ENCODE measurements at regions not wholly inside any gene's neighbourhood (a gene's known extent, or its start where the extent isn't known, plus 50 kb on each side); places are given as distances from the start of the nearest gene placed in this dataset.

DNA sequence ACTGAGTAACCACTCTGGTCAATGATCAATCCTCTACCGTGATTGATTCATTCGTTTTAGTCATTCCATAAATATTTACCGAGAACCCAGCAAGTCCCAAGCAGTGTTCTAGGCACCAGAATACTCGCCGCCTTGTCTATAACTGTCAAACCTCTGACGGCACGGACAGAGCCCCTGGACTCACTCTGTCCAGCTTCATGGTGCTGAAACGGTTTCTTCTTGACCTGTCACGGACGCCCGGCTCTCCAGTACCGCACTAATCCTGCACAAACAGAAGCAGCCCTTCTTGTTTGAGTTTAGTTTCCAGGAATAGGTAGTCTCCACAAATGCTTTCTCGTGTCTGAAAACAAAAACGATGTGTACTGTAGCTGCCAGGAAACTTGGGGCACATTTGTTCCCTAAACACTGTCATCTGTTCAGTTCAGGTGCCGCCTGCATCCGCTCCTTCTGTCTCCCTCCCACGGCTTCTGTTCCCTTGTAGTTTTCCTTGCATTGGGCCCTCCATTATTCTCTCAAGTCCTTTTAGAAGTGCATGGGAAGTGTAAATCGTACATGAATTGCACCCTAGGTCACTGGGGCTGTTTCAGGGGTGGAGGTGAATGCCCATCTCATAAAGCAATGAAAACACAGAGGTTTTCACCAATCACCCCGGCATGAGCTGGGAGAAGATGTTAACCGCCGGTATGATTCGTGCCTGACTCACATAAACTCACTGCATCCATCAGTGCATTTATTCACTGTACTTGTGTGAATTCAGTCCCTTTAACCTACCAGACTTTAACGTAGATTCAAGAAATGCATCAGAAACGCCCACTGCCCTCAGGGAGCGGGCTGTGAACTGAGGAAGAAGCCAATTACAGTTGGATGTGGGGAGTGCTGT is 209.3 kb upstream of the CDH4 start:
- no peak for FAIRE-seq

DNA sequence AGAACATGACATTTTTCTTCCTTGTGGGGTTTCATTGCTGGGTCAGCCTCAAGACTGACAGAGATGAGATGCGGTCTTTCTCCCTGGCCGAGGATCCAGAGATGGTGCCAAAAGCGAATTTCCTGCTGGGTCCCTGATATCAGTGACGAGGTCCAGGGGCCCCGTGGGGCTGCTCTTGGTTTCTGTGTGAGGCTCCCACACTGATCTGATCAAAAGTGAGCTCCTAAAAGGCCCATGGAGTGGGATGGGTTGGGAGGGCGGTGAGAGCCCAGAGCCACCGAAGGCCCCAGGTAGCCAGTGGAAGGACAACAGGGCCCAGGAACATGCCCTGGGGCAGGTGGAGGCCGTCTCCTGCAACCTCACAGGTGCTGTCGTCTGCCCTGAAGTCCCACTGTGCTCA is 208.4 kb upstream of the CDH4 start:
- no peak for FAIRE-seq

DNA sequence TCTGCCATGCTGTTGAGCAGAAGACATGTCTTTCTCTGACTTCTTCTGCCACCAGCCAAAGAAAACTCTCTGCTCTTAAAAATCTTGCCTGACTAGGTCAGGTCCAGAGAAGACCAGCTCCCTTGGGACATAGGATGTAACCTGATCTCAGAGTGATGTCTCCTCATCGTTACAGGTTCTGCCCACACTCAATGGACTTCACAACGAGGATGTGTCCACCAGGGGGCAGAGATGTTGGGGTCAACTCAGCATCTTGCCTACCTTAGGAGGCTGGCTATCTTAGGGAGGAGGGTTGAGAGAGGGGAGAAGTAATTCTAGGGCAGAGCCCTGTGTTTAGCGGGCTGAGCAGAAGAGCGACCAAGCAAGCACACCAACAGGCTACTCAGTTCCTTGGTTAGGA is 207.6 kb upstream of the CDH4 start:
- FAIRE-seq, result no peak

DNA sequence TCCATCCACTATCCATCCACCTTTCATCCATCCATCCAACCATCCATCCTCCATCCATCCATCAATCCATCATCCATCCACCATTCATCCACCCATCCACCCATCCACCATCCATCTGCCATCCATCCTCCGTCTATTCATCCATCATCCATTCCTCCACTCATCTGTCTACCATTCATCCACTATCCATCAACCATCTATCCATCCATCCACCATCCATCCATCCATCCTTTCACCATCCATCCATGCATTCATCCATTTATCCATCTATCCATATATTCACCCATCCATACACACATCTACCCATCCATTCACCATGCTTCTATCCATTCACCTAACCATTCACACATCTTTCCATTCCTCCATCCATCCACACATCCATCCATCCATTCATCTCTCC is 207.0 kb upstream of the CDH4 start:
- FAIRE-seq, result no peak

DNA sequence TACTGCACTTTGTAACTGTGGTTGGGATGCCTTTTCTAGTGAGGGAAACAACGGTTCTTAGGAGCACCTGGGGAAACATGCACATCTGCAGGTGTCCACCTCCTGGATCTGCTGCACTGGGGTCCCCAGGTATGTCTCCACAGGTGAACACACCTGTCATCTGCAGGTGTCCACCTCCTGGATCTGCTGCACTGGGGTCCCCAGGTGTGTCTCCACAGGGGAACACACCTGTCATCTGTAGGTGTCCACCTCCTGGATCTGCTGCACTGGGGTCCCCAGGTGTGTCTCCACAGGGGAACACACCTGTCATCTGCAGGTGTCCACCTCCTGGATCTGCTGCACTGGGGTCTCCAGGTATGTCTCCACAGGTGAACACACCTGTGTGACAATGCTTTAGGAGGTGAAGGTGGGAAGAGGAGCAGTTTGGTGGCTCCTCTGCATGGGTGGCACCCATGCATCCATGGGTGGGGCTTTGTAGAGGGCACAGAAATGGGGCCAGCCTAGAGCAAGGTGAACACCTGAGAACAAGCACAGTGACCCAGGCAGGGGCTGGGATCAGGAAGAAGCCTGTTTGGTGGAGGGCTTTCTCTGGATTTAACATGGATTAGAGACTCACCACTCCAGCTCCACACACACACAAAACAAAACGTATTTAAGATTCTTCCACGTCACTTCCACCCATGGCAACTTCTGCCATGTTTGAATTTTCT is 206.0 kb upstream of the CDH4 start:
- no peak for FAIRE-seq

DNA sequence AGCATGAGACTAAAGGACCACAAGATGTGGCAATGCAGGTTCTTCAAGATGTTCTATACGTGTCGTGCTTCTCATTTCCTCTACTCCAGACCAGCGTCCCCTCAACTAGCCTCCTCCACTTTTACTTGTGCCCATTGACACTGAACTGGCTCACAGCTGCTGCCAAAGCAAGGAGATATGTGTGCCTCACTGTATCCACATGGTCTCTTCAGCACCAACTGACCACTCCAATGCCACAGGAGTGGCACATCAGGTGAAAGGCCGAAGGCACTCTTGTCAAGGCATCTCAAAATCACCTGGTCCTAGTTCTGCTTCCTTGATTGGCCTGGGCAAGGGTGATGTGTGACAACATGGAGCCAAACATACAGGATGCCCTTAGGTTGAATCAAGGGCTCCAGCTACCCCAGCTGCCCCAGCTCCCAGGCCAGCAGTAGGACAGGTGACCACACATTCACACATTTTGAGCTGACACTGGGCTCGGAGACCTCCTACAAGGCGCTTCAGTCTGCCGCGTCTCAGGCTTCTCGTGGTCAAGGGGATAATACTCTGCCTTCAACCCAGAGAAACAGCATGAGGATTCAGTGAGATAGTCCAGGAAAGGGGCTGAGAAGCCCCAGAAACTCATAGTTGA is 205.2 kb upstream of the CDH4 start:
- no peak for FAIRE-seq

DNA sequence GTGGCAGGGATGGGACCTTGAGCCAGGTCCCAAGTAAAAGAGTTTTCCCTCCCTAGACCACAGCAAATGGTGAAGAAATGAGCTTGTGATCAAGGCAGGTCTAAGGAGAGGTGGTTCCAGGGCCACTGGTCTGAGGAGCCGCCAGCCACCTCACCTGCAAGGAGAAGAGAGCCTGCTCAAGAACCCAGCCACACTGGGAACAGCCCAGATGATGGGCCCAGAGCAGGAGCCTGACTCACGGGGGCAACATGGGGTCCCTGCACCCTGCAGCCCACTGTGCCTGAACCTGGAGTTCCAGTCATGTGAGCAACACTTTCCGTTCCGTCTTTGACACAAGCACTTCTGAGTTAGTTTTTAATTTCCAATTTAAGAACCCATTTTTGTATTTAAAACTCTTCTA is 204.5 kb upstream of the CDH4 start:
- no peak for FAIRE-seq

DNA sequence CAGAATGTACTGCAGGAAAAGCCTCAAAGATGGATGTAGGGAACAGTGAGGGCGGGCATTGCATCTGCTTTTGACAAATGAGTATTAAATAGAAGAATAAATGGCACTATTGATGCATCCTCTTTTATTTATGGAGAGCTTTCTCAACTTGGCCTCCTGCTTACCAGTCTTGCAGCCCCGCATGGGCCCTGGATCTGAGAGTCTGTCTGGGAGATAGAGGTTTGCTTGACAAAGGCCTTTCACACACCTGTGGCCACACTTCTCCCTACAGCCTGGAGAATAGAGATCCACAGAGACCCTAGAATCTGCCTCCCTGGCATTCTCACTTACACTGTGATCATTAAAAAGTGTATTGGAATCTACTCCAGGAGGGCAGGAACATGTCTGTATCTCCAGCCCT is 203.8 kb upstream of the CDH4 start:
- no peak for FAIRE-seq

DNA sequence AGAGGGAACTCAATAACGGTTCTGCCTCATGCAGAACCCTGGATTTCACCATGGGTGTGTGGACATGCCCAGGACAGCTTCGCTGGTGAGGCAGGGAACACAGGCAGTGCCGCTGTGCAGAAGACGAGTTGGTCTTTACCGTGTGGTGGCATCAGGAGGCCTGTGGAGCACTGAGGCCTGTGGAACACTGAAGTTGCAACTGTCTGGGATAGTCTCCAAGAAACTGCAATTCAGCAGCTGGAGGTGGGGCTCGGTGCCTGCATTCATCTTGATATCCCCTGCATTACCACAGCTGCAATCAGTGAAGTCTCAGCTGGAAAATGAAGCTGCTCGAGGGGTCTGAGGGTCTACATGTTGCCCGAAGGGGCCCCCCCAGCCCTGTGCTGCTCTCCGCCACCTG is 202.4 kb upstream of the CDH4 start:
- FAIRE-seq, result no peak

DNA sequence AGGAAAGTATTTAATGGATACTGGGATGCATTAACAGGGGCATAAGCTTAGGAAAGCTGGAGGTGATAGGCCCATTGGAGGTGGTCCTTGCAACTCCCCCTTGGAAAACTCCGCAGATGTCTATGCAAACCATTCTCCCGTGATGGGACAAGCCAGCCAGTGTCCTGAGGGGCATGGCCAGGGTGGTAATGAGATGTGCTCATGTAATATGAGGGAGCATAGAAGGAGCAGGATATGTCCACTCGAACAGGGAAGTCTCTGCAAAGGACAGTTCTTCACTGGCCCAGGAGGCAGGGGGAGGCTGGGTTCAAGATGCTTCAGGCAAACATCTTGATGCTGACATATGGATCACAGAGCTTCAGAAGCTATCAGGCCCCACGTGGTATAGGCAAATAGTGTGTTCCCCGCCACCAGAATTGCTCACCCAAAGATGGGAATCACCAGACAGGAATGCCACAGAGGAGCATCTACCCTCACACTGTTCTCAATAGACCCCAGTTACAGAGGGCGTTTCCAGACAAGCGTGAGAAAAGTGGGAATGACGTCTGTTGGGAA is 201.6 kb upstream of the CDH4 start:
- no peak for FAIRE-seq

DNA sequence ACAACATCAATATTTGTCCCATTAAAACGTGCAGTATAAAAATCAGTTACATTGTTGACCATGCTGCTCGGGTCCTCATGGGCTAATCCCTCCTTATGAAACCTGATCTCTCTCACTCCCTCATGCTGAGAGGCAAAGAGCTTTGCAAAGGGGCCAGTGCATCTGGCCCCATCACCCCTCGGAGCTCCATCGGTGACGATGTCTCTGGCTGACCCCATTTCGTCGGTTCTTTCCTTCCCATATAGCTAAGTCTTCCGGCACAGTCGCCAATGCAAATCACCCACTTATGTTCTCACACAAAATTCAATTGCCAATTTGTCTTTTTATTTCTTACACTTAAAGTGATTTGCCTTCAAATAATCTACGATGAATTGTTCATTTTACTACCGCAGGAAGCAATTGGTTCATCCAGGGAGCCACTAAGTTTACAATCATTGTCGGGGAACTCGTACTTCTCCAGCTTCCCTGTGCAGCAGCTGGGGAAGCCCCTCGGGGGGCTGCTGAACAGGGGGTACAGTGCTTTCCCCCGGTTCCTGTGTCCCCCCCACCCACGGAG is 199.8 kb upstream of the CDH4 start:
- no peak for FAIRE-seq

DNA sequence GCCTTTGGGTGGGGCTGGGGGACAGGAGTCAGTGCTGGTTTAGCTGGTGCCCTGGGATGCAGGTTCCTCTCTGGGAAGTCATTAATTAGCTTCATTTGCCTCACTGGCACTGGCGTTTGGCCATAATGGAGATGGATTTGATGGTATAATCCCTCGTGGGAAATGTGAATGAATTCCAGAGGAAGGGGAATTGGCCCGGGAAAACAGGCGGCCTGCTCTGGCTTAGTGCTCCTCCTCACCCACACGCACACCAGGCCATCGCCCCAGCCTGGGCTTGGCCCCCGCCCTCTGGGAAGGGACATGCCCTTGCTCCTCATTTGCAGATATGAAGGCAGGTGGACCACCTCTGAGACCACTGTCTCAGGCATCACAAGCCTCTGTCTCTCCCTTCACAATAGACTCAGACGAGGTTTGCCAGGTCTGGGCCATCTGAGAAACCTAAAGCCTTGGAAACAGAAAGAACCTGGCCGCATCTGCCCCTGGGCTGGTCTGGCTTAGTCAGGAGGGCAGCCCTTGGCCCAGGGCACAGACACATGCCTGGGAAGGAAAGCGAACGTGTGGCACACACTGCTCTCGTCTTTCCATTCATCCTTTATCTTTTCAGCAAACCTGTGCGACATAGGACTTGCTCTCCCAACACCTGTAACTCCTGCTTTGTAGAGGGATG is 199.2 kb upstream of the CDH4 start:
- no peak for FAIRE-seq

DNA sequence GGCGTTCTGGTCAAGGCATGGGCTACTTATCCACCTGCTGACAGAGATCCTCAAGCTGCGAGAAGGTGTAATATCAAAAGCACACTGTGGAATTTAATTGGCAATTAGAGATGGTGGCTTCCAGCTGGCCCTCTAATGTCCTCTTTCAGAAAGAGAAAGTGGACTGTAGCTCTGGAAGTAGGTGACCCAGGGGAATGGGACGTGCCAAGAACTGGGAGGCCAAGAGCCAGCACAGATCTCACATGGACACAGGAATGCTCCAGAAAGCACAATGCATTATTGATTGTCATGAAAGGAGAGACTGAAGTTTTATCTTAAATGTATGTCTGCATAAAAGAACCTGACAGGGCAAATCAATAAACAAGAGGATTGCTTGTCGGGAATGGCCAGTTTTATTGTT is 198.6 kb upstream of the CDH4 start:
- no peak for FAIRE-seq

DNA sequence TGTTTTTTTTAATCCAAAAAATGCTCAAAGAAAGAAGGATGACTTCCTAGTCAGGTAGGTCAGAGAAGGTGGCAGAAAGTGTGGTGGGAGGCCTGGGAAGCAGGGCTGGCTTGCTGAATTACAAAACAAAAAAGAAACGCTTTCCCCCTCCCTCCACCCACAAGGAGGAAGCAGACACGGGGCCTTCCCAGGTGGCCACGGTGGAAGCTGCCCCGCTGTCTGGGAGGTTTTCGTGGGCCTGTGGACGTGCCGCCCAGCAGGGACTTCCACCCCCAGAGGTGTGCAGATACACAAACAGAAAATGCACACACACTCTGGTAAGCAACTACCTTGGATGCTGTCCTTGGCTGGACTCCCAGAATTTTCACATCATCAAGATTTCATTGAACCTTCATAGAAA is 198.2 kb upstream of the CDH4 start:
- no peak for FAIRE-seq

DNA sequence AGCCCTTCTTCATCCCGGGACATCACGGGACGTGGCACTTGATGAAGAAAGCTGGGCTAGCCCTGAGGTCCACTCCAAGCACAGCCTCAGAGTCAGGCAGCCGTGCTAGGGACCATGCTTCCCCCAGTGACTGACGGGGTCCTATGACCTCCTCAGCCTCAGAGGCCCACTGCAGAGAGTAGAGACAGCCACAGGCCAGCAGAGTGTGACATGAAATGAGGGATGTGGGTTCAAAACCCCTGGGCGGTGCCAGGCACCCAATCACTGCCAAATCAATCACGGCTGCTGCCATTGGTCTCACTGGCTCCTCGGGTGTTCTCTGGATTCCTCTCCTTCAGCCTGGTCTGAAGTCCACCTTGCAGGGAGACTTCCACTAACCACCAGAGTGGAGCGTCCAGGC is 197.7 kb upstream of the CDH4 start:
- FAIRE-seq, result no peak

DNA sequence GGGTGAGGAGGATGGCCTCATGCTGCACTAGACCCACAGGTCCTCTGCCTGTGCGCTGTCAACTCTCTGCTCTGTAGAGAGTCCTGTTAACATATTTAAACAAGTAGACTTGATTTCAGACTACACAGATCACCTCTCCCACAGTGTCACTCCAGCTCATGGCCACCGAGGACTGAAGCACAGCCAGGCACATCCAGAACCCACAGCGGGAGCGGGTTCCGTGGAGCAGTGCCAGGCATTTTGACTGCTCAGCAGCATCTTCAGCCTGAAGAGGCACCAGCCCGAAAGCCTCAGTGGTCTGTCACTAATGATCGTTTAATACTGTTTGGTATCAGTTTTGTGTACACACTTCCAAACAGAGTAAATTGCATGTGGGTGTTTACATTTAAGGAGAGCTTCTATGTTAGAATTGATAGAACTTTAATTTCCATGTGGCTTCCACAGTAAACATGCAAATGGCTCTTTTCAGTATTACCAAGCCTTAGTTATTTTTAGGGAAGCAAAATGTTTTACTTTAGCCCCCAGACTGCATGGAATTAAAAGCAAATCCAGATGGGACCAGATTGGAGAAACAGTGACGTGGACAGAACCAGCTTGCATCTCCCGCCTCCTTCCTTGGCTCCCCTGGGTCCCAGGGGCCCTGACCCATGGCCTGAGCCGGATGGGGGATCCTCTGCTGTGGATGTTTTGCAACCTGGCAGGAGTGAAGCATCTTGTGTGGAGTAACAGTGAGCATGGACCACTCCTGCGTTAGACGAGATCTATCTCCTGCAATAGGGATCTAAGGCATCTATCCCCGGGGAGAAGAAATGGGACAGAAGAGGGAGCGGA is 196.7 kb upstream of the CDH4 start:
- no peak for FAIRE-seq

DNA sequence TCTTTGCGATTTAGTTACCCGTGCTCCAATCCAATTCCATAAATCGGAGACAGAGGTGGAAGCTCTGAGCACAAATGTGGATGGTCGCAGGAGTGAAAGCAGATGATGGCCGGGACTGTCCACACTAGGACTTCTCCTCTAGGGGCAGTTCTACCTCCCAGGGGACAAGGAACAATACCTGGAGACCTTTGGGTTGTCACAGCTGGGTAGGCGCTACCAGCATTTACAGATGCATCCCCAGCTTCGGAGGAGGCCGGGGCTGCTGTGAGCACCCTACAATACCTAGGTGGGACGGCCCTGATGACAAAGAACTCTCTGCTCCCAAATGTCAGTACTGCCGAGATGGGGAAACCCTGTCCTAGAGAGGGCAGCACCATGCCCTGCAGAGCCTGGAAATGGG is 195.9 kb upstream of the CDH4 start:
- FAIRE-seq, result no peak

DNA sequence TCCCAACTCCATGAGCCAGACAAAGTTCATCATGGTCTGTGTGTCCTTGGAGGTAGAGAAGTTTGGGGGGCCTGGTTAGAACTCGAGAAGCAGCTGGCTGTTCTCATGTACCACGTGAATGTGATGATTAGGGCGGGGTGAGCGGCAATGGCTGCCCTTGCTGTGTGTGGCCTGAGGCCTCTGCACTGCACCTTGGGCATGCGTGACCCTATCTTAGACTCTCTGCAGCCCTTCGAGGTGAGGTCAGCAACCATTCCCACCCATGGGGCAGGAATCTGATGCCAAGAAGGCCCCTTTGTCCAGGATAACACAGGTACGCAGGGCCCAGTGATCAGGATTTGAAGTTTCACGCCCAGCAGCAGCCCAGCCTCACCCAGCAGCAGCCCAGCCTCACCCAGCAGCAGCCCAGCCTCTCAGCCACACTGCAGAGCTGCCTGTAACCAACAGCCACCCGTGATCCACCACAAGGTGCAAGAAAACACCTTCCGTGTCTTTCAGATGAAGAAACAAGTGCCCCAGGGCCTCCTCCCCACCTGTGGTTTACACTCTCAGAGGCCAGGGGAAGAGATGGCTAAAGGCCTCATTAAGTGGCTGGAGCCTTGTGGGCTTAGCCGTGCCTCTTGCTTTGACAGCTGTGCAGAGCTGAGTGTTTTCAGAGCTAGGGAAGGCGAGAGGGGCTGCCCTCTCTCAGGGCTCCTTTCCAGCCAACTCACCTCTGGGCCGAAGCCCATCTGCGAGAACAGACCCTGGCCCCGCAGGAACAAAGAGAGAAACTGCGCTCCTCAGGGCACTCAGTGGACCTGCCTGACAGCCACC is 195.2 kb upstream of the CDH4 start:
- FAIRE-seq, result no peak

DNA sequence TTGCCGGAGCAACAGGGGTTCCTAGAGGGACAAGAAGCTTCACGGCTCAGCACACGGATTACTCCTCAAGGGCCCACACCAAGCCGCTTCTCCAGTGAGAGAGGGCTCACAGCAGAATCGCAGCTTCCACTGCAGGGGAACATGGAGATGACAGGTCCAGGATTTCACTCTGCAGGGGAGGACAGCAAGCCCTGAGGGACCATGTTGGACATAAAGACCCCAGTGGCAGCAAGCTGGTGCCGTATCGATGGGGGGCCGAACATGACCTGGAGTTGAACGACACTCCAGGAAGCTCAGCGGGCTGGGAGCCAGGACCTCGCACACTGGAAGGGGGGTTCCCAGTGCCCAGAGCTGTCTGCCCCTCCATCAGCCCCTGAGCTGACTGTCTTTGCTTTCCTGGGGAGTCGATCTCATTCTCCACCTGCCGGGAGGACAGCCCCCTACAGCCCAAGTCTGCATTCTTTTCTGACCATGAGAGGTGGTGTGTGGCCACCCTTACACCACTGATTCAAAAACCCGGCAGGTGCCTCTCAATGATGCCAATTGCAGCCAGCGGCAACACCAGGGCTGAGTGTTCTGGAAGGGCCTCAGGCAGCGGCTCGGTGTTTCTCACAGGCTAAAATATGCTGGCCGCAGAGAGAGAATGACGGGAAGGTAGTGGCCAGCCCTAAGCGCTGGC is 194.5 kb upstream of the CDH4 start:
- FAIRE-seq, result no peak

DNA sequence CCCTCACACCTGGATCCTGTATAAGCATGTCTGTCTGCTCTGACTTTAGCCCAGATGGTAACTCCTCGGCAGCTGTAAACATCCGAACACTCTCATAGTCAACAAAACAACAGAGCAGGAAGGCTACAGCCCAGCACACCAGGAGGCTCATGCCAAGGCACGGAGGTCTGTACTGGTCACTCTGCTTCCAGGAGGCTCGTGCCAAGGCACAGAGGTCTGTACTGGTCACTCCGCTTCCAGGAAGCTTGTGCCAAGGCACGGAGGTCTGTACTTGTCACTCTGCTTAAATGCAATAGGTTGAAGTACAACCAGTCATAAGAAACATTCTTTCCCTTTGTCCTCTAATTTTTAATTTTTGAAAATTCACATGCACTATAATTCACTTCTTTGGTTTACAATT is 190.1 kb upstream of the CDH4 start:
- no peak for FAIRE-seq

All from G401.6 (cell line).